Heart left ventricle (tissue), 16 donors: ENCODE measurements at regions not wholly inside any gene's neighbourhood (a gene's known extent, or its start where the extent isn't known, plus 50 kb on each side); places are given as distances from the start of the nearest gene placed in this dataset.

Experiments used
- ATAC-seq, 4 donors: fragments of 200-7000 bp; cut with Tn5 transposase; one replicate each; pipeline ENCODE4 v1.9.1; 2020 to 2022; ENCODE audit warnings: moderate library complexity in 4 of 4, mild to moderate bottlenecking in 3 of 4, moderate number of reproducible peaks in 1 of 4
- DNase-seq, 5 donors: peaks; one replicate each; pipeline ENCODE4 v3.0.0-alpha.2; 2020
- H3K27ac ChIP-seq, 12 donors: fragments of 200-600 bp; sonication (generic) in 4 of 12; one replicate each; pipeline versions ENCODE4 v1.5.0 to v1.8.0; 2016 to 2022; ENCODE audit warnings: mild to moderate bottlenecking in 2 of 12
- H3K27me3 ChIP-seq, 9 donors: fragments of 200-600 bp; sonication (generic) in 2 of 9; one replicate each; pipeline versions ENCODE4 v1.5.1 to v1.8.0; 2016 to 2022; ENCODE audit warnings: mild to moderate bottlenecking in 3 of 9
- H3K36me3 ChIP-seq, 9 donors: fragments of 200-600 bp; sonication (generic) in 2 of 9; one replicate each; pipeline versions ENCODE4 v1.5.0 to v1.8.0; 2018 to 2022; ENCODE audit warnings: mild to moderate bottlenecking in 2 of 9
- H3K4me1 ChIP-seq, 12 donors: fragments of 200-600 bp; sonication (generic) in 4 of 12; one replicate each; pipeline versions ENCODE4 v1.5.0 to v1.8.0; 2016 to 2022; ENCODE audit warnings: mild to moderate bottlenecking in 3 of 12
- H3K4me3 ChIP-seq, 12 donors: fragments of 200-600 bp; sonication (generic) in 4 of 12; one replicate each; pipeline versions ENCODE4 v1.5.0 to v1.8.0; 2017 to 2022; ENCODE audit warnings: mild to moderate bottlenecking in 9 of 12, moderate library complexity in 4 of 12
- H3K9me3 ChIP-seq, 12 donors: fragments of 200-600 bp; sonication (generic) in 4 of 12; one replicate each; pipeline versions ENCODE4 v1.5.0 to v1.8.0; 2016 to 2022; ENCODE audit warnings: mild to moderate bottlenecking in 1 of 12
- CTCF ChIP-seq, 12 donors: fragments of 200-600 bp; sonication (generic) in 4 of 12; IDR thresholded peaks; one replicate each; pipeline versions ENCODE4 v1.5.0 to v1.8.0; 2018 to 2022; ENCODE audit warnings: antibody characterized with exemption in 12 of 12, mild to moderate bottlenecking in 5 of 12
- POLR2A ChIP-seq, 2 donors: fragments of 450-650 bp; IDR thresholded peaks; one replicate each; pipeline ENCODE4 v1.6.1; 2017; ENCODE audit warnings: antibody characterized with exemption in 2 of 2, mild to moderate bottlenecking in 2 of 2, moderate library complexity in 2 of 2
- WGBS, 4 donors: extraction: QIAGEN DNeasy Blood & Tissue Kit in 2 of 4; methylation state at CpG; one replicate each; pipeline versions ENCODE4 v1.1.5 to v1.1.7; 2013 to 2018; 5-methylcytosine and 5-hydroxymethylcytosine counted together
- intact Hi-C, 10 donors: fragments of 100-400 bp; cut with DNase I; formaldehyde crosslinking; loops; one replicate each; pipeline versions ENCODE4 v1.11.1 to v1.14.2; 2022
- donor health status: ischemic (EF 13 %, LVEDD 7.1; RV severe dilation, severe dysfunction).
- donor health status: healthy with polysubstance abuse.
- donor health status: DM: no; HTN: yes; CAD: no.
- donor health status: DM: no; HTN: no; CAD: no.
- donor health status: ischemic (EF 25% LVEDD 6.9; RV normal size, moderate dysfunction).
- donor health status: ischemic (EF 25% LVEDD 5.7; RV mildly dilated, moderate dysfunction).
- donor health status: healthy.
- donor health status: DM: yes; HTN: yes; CAD: no.
- donor health status: ischemic (EF 35%, LVEDD 5.7; RV mildly dilated, moderate dysfunction).
- donor health status: nonischemic (EF 11% LVEDD 7.7; RV severe dilation, severe dysfunction).
- donor health status: DM: yes; HTN: yes; CAD: no.
- donor health status: PGD.
- donor health status: ischemic (EF 29% LVEDD 5.4; RV normal size, mild dysfunction).
- donor health status: nonischemic (EF 23%, LVEDD 6.1; RV moderate dilation, normal function).

- Histone ChIP-seq H3K27me3 (no peaks in the 10 kb centered on the region), H3K9me3 (peaks cover 0 to 16% (median 9%) of the 10 kb centered on the region in 12 donors), H3K4me1 (no peaks in the 10 kb centered on the region), H3K36me3 (no peaks in the 10 kb centered on the region), H3K4me3 (no peak overlapping the region), H3K27ac (peak overlapping the region in 5 of 12 donors; percentile 17 to 72 (median 51))
- TF ChIP-seq POLR2A (IDR thresholded peaks at IDR 0.05) (no peak), CTCF (IDR thresholded peaks at IDR 0.05) (no peak)
- DNase-seq: peak in 1 of 5 donors; percentile 26
- ATAC-seq: peak in 3 of 4 donors; percentile 42 to 87 (median 62)
- WGBS, 4 donors: 65 to 75% (median 70%) methylated on average over 6 of the region's 6 CpGs
- intact Hi-C loops: no loop called here
Observed at GRCh38 chr10:44696496-44696895, 214.6 kb upstream of the TMEM72 start.

GRCh38 chr10:44697116-44697515, 214.0 kb upstream of the TMEM72 start:
- Histone ChIP-seq H3K4me3 (no peak overlapping the region), H3K27ac (peak overlapping the region in 4 of 12 donors; percentile 30 to 62 (median 54)), H3K27me3 (no peaks in the 10 kb centered on the region), H3K9me3 (peaks cover 0 to 22% (median 15%) of the 10 kb centered on the region in 12 donors), H3K4me1 (no peaks in the 10 kb centered on the region), H3K36me3 (no peaks in the 10 kb centered on the region)
- intact Hi-C loops: no loop called here
- TF ChIP-seq CTCF (IDR thresholded peaks at IDR 0.05): no peak
- TF ChIP-seq POLR2A (IDR thresholded peaks at IDR 0.05): no peak
- 42 to 55% (median 53%) methylated on average over 2 of the region's 2 CpGs for WGBS, 4 donors
- DNase-seq (no peak), ATAC-seq (no peak)

GRCh38 chr10:44702531-44702930, 208.6 kb upstream of the TMEM72 start:
- no peak for DNase-seq
- Histone ChIP-seq H3K4me1 (no peaks in the 10 kb centered on the region), H3K9me3 (peaks cover 0 to 43% (median 23%) of the 10 kb centered on the region in 12 donors), H3K4me3 (no peak overlapping the region), H3K27ac (no peak overlapping the region), H3K36me3 (no peaks in the 10 kb centered on the region), H3K27me3 (no peaks in the 10 kb centered on the region)
- TF ChIP-seq CTCF (IDR thresholded peaks at IDR 0.05) (no peak), POLR2A (IDR thresholded peaks at IDR 0.05) (no peak)
- intact Hi-C loops: no loop called here
- 85 to 95% (median 90%) methylated on average over 1 of the region's 1 CpG for WGBS, 4 donors
- no peak for ATAC-seq

- TF ChIP-seq POLR2A (IDR thresholded peaks at IDR 0.05): no peak
- TF ChIP-seq CTCF (IDR thresholded peaks at IDR 0.05): no peak
- Histone ChIP-seq H3K4me1 (no peaks in the 10 kb centered on the region), H3K4me3 (no peak overlapping the region), H3K9me3 (peaks cover 0 to 43% (median 23%) of the 10 kb centered on the region in 12 donors), H3K36me3 (no peaks in the 10 kb centered on the region), H3K27ac (no peak overlapping the region), H3K27me3 (no peaks in the 10 kb centered on the region)
- DNase-seq: no peak
- ATAC-seq: no peak
- intact Hi-C loops: no loop called here
- WGBS, 4 donors: 72 to 84% (median 80%) methylated on average over 6 of the region's 6 CpGs
Observed at GRCh38 chr10:44703241-44704155, 207.6 kb upstream of the TMEM72 start.
